GM18498 (cell line): ENCODE measurements at regions not wholly inside any gene's neighbourhood (a gene's known extent, or its start where the extent isn't known, plus 50 kb on each side); places are given as distances from the start of the nearest gene placed in this dataset.

Source experiments
- ATAC-seq: cut with Tn5 transposase; IDR thresholded peaks from one replicate; pipeline ENCODE4 v1.9.1; 2021; ENCODE audit warnings: mild to moderate bottlenecking, moderate library complexity; ENCODE audit not compliant: unreplicated experiment

GRCh38 chr20:61024390-61024789, 227.7 kb upstream of the CDH4 start:
- ATAC-seq, result no peak

- no peak for ATAC-seq
Measured at GRCh38 chr20:61025536-61025935, 226.5 kb upstream of the CDH4 start.

- ATAC-seq, result no peak
Measured at GRCh38 chr20:61026173-61026572, 225.9 kb upstream of the CDH4 start.

GRCh38 chr20:61026731-61027130, 225.3 kb upstream of the CDH4 start:
- no peak for ATAC-seq

- ATAC-seq, result no peak
Measured at GRCh38 chr20:61027218-61027617, 224.8 kb upstream of the CDH4 start.

- ATAC-seq, result no peak
Measured at GRCh38 chr20:61030130-61030529, 221.9 kb upstream of the CDH4 start.

GRCh38 chr20:61031101-61031830, 220.8 kb upstream of the CDH4 start:
- no peak for ATAC-seq

- ATAC-seq, result no peak
Measured at GRCh38 chr20:61037498-61037897, 214.6 kb upstream of the CDH4 start.

- ATAC-seq, result no peak
Measured at GRCh38 chr20:61041481-61041880, 210.6 kb upstream of the CDH4 start.

GRCh38 chr20:61042506-61043385, 209.3 kb upstream of the CDH4 start:
- no peak for ATAC-seq

- ATAC-seq, result no peak
Measured at GRCh38 chr20:61043681-61044080, 208.4 kb upstream of the CDH4 start.

- ATAC-seq, result no peak
Measured at GRCh38 chr20:61044499-61044898, 207.6 kb upstream of the CDH4 start.

GRCh38 chr20:61045091-61045490, 207.0 kb upstream of the CDH4 start:
- ATAC-seq, result no peak

- ATAC-seq, result no peak
Measured at GRCh38 chr20:61045876-61046585, 206.0 kb upstream of the CDH4 start.

GRCh38 chr20:61046721-61047351, 205.2 kb upstream of the CDH4 start:
- ATAC-seq, result no peak

- no peak for ATAC-seq
Measured at GRCh38 chr20:61047515-61047914, 204.5 kb upstream of the CDH4 start.

- no peak for ATAC-seq
Measured at GRCh38 chr20:61048302-61048701, 203.8 kb upstream of the CDH4 start.

- ATAC-seq, result no peak
Measured at GRCh38 chr20:61049684-61050083, 202.4 kb upstream of the CDH4 start.

- ATAC-seq, result no peak
Measured at GRCh38 chr20:61050336-61050890, 201.6 kb upstream of the CDH4 start.

- no peak for ATAC-seq
Measured at GRCh38 chr20:61052195-61052750, 199.8 kb upstream of the CDH4 start.
